HCT116 (cell line): ENCODE measurements at regions not wholly inside any gene's neighbourhood (a gene's known extent, or its start where the extent isn't known, plus 50 kb on each side); places are given as distances from the start of the nearest gene placed in this dataset.

Experiments
- ATAC-seq: fragments of 200-7000 bp; cut with Tn5 transposase; 2 replicates; pipeline ENCODE4 v1.9.1; 2020; ENCODE audit warnings: mild to moderate bottlenecking, moderate library complexity
- BruUV-seq: library from RNA; stranded (reverse); fragments of 400-500 nt; replicated peaks from 2 replicates; lab custom pipeline; 2021; lab: Mats Ljungman, UMichigan
- CTCF ChIA-PET: fragments of 300-600 bp; sonication (Branson Sonifier 250); formaldehyde crosslinking; loops from one replicate; lab custom pipeline; 2021; ENCODE audit warnings: antibody characterized with exemption; lab: Charles Lee
- POLR2A ChIA-PET: fragments of 300-600, 350-600 bp; sonication (Branson Sonifier 250); formaldehyde crosslinking; loops from one replicate; lab custom pipeline; 2021; ENCODE audit warnings: antibody characterized with exemption; lab: Charles Lee
- RAD21 ChIA-PET, 2 experiments: fragments of 300-600 bp; sonication (Branson Sonifier 250); formaldehyde crosslinking; loops; one replicate each; lab custom pipeline; 2023; ENCODE audit warnings: low total read pairs in 2 of 2; ENCODE audit not compliant: uncharacterized antibody in 2 of 2, unreplicated experiment in 2 of 2, low non-redundant PET in 1 of 2; lab: Charles Lee
- DNase-seq: peaks from one replicate; pipeline ENCODE4 v3.0.0-alpha.2; 2010; ENCODE audit warnings: low read depth, low spot score
- H2AFZ ChIP-seq: fragments of 200-600 bp; shearing (Covaris generic), sonication (generic); 2 replicates; pipeline ENCODE4 v1.6.1; 2017; ENCODE audit warnings: low read depth, mixed run types, mixed read lengths, antibody characterized with exemption, low read length; ENCODE audit not compliant: poor library complexity, severe bottlenecking
- H3K27ac ChIP-seq: 2 replicates; pipeline ENCODE4 v1.5.1; 2012; ENCODE audit warnings: low read depth, low read length
- H3K27me3 ChIP-seq: fragments of 200-600 bp; sonication (generic); 2 replicates; pipeline ENCODE4 v1.6.1; 2016; ENCODE audit warnings: mixed run types, low read length, mixed read lengths; ENCODE audit not compliant: insufficient read depth
- H3K36me3 ChIP-seq, 2 experiments: fragments of 200-500 bp in 1 of 2; fragments of 200-600 bp in 1 of 2; sonication (Bioruptor generic) in 1 of 2; sonication (generic) in 1 of 2; 2 replicates each; pipeline versions ENCODE4 v1.5.1 to v1.6.1; 2014 to 2016; ENCODE audit warnings: low read length in 2 of 2, inconsistent platforms in 1 of 2, mixed read lengths in 1 of 2, mixed run types in 1 of 2; ENCODE audit not compliant: insufficient read depth in 2 of 2, control insufficient read depth in 1 of 2
- H3K4me1 ChIP-seq, 2 experiments: fragments of 200-600 bp in 1 of 2; sonication (generic) in 1 of 2; 2 replicates each; pipeline versions ENCODE4 v1.5.1 to v1.6.1; 2012 to 2017; ENCODE audit warnings: low read length in 2 of 2, inconsistent platforms in 1 of 2, mild to moderate bottlenecking in 1 of 2, mixed read lengths in 1 of 2, mixed run types in 1 of 2, moderate library complexity in 1 of 2; ENCODE audit not compliant: insufficient read depth in 2 of 2, control insufficient read depth in 1 of 2
- H3K4me2 ChIP-seq: fragments of 200-600 bp; sonication (generic); 2 replicates; pipeline ENCODE4 v1.6.1; 2017; ENCODE audit warnings: mixed run types, low read length, mixed read lengths
- H3K4me3 ChIP-seq, 2 experiments: fragments of 200-600 bp in 1 of 2; sonication (generic) in 1 of 2; replicated peaks in 1 of 2; 2 replicates each; pipeline ENCODE4 v1.5.1; 2011 to 2016; ENCODE audit warnings: low read length in 2 of 2, control low read depth in 1 of 2, low read depth in 1 of 2, mild to moderate bottlenecking in 1 of 2, mixed read lengths in 1 of 2, mixed run types in 1 of 2
- H3K79me2 ChIP-seq: fragments of 200-600 bp; sonication (generic); 2 replicates; pipeline ENCODE4 v1.6.1; 2017; ENCODE audit warnings: mild to moderate bottlenecking, mixed run types, low read length, moderate library complexity, mixed read lengths; ENCODE audit not compliant: insufficient read depth
- H3K9ac ChIP-seq: fragments of 200-600 bp; sonication (generic); 2 replicates; pipeline ENCODE4 v1.6.1; 2016; ENCODE audit warnings: low read length, mixed read lengths
- H3K9me2 ChIP-seq: fragments of 200-600 bp; sonication (generic), shearing (Covaris generic); 2 replicates; pipeline ENCODE4 v1.6.1; 2017; ENCODE audit warnings: mixed run types, mild to moderate bottlenecking, moderate library complexity; ENCODE audit not compliant: insufficient read depth
- H3K9me3 ChIP-seq, 2 experiments: fragments of 200-500 bp in 1 of 2; fragments of 200-600 bp in 1 of 2; sonication (Bioruptor generic) in 1 of 2; sonication (generic) in 1 of 2; 2 replicates each; pipeline ENCODE4 v1.6.1; 2014 to 2017; ENCODE audit warnings: low read length in 2 of 2, mixed read lengths in 2 of 2, inconsistent platforms in 1 of 2, low read depth in 1 of 2, mild to moderate bottlenecking in 1 of 2, mixed run types in 1 of 2, moderate library complexity in 1 of 2; ENCODE audit not compliant: control insufficient read depth in 1 of 2, insufficient read depth in 1 of 2
- H4K20me1 ChIP-seq: fragments of 200-600 bp; sonication (generic), shearing (Covaris generic); 2 replicates; pipeline ENCODE4 v1.6.1; 2017; ENCODE audit warnings: mixed run types, mild to moderate bottlenecking, moderate library complexity; ENCODE audit not compliant: insufficient read depth
- MAX ChIP-seq: IDR thresholded peaks from 2 replicates; pipeline ENCODE4 v1.6.1; 2012
- POLR2A ChIP-seq: IDR thresholded peaks from 2 replicates; pipeline ENCODE4 v1.7.0; 2011; ENCODE audit warnings: borderline replicate concordance; ENCODE audit not compliant: insufficient read depth, insufficient read length; ENCODE audit errors: extremely low read depth
- POLR2AphosphoS5 ChIP-seq: IDR thresholded peaks from 2 replicates; pipeline ENCODE4 v1.6.1; 2011; ENCODE audit warnings: mild to moderate bottlenecking, low read depth, low read length, moderate library complexity
- RAD21 ChIP-seq: IDR thresholded peaks from 2 replicates; pipeline ENCODE4 v1.6.1; 2012; ENCODE audit warnings: low read depth, mild to moderate bottlenecking
- REST ChIP-seq: IDR thresholded peaks from 2 replicates; pipeline ENCODE4 v1.6.1; 2012; ENCODE audit warnings: low read depth
- SRF ChIP-seq: IDR thresholded peaks from 2 replicates; pipeline ENCODE4 v1.6.1; 2012; ENCODE audit warnings: low read depth
- TCF7L2 ChIP-seq: IDR thresholded peaks from 2 replicates; pipeline ENCODE4 v1.7.0; 2011; ENCODE audit warnings: borderline replicate concordance, inconsistent platforms; ENCODE audit not compliant: insufficient read depth, insufficient read length; ENCODE audit errors: extremely low read depth
- YY1 ChIP-seq: IDR thresholded peaks from 2 replicates; pipeline ENCODE4 v1.6.1; 2011; ENCODE audit warnings: low read length, low read depth, moderate library complexity, mild to moderate bottlenecking; ENCODE audit not compliant: insufficient replicate concordance; ENCODE audit errors: extremely low read depth
- ZBTB33 ChIP-seq: IDR thresholded peaks from 2 replicates; pipeline ENCODE4 v1.6.1; 2011; ENCODE audit warnings: mild to moderate bottlenecking, low read length, moderate library complexity; ENCODE audit not compliant: insufficient replicate concordance; ENCODE audit errors: extremely low read depth
- ZNF274 ChIP-seq: fragments of 200-500 bp; sonication (Bioruptor generic); IDR thresholded peaks from 2 replicates; pipeline ENCODE4 v1.6.1; 2014; ENCODE audit warnings: mild to moderate bottlenecking, low read depth, low read length, inconsistent platforms
- intact Hi-C: fragments of 100-400 bp; cut with micrococcal nuclease; formaldehyde crosslinking; loops from 2 replicates; pipeline ENCODE4 v1.10.0; 2022

- intact Hi-C loops: no loop called here
- Histone ChIP-seq H3K9me2 (no peaks in the 10 kb centered on the region), H3K9ac (no peak overlapping the region), H3K27me3 (no peaks in the 10 kb centered on the region), H3K9me3 (peaks cover 5 to 21% of the 10 kb centered on the region in 2 experiments; a peak in 3 of 4 replicates), H4K20me1 (no peaks in the 10 kb centered on the region), H3K27ac (no peak overlapping the region), H3K4me3 (no peak overlapping the region), H2AFZ (no peak overlapping the region), H3K36me3 (no peaks in the 10 kb centered on the region), H3K4me2 (no peak overlapping the region), H3K4me1 (no peaks in the 10 kb centered on the region), H3K79me2 (no peaks in the 10 kb centered on the region)
- no peak for DNase-seq
- BruUV-seq: no TSS peak
- TF ChIP-seq YY1: no peak
- TF ChIP-seq RAD21: no peak
- TF ChIP-seq POLR2AphosphoS5: no peak
- no peak for TF ChIP-seq ZNF274
- TF ChIP-seq REST: no peak
- TF ChIP-seq POLR2A: no peak
- TF ChIP-seq TCF7L2: no peak
- no peak for TF ChIP-seq MAX
- TF ChIP-seq ZBTB33: no peak
- TF ChIP-seq SRF: no peak
- RAD21 ChIA-PET: no interaction called here
- POLR2A ChIA-PET: no interaction called here
- ATAC-seq: no peak
- CTCF ChIA-PET: no interaction called here
Observed at GRCh38 chr14:83559721-83560120, 1970.2 kb upstream of the FLRT2 start.
